DMS53 (cell line): ENCODE measurements at regions not wholly inside any gene's neighbourhood (a gene's known extent, or its start where the extent isn't known, plus 50 kb on each side); places are given as distances from the start of the nearest gene placed in this dataset.

ENCODE experiments used
- DNase-seq: peaks from one replicate; lab custom pipeline; 2025; lab: John Stamatoyannopoulos, UW

- no peak for DNase-seq
These were observed 63.6 kb downstream of the NUDT12 start for GRCh38 chr5:103498800-103499551.

GRCh38 chr5:103498211-103498610, 64.4 kb downstream of the NUDT12 start:
- no peak for DNase-seq

GRCh38 chr5:103497781-103498180, 64.8 kb downstream of the NUDT12 start:
- DNase-seq: no peak

- no peak for DNase-seq
These were observed 72.4 kb downstream of the NUDT12 start for GRCh38 chr5:103490030-103490739.

- no peak for DNase-seq
These were observed 73.3 kb downstream of the NUDT12 start for GRCh38 chr5:103489307-103489706.

GRCh38 chr5:103487822-103488493, 74.6 kb downstream of the NUDT12 start:
- no peak for DNase-seq

- DNase-seq: no peak
These were observed 75.4 kb downstream of the NUDT12 start for GRCh38 chr5:103487218-103487617.

GRCh38 chr5:103486739-103487138, 75.8 kb downstream of the NUDT12 start:
- no peak for DNase-seq

- no peak for DNase-seq
These were observed 82.3 kb downstream of the NUDT12 start for GRCh38 chr5:103480246-103480645.

GRCh38 chr5:103477678-103478077, 84.9 kb downstream of the NUDT12 start:
- DNase-seq: no peak

- DNase-seq: no peak
These were observed 85.8 kb downstream of the NUDT12 start for GRCh38 chr5:103476811-103477210.

- DNase-seq: peak; percentile 70
These were observed 86.9 kb downstream of the NUDT12 start for GRCh38 chr5:103475629-103476240.

GRCh38 chr5:103474677-103475076, 87.9 kb downstream of the NUDT12 start:
- no peak for DNase-seq

- DNase-seq: no peak
These were observed 88.9 kb downstream of the NUDT12 start for GRCh38 chr5:103473725-103474124.

- DNase-seq: peak; percentile 44
These were observed 89.8 kb downstream of the NUDT12 start for GRCh38 chr5:103472830-103473229.

GRCh38 chr5:103472265-103472664, 90.3 kb downstream of the NUDT12 start:
- DNase-seq: no peak

GRCh38 chr5:103469288-103470040, 93.1 kb downstream of the NUDT12 start:
- no peak for DNase-seq

- no peak for DNase-seq
These were observed 94.8 kb downstream of the NUDT12 start for GRCh38 chr5:103467831-103468230.

GRCh38 chr5:103466495-103466894, 96.1 kb downstream of the NUDT12 start:
- DNase-seq: peak; percentile 6

- DNase-seq: no peak
These were observed 96.7 kb downstream of the NUDT12 start for GRCh38 chr5:103465891-103466290.

GRCh38 chr5:103464835-103465484, 97.6 kb downstream of the NUDT12 start:
- DNase-seq: no peak
